HCT116 (cell line): ENCODE measurements at regions not wholly inside any gene's neighbourhood (a gene's known extent, or its start where the extent isn't known, plus 50 kb on each side); places are given as distances from the start of the nearest gene placed in this dataset.

Experiments
- ATAC-seq: fragments of 200-7000 bp; cut with Tn5 transposase; 2 replicates; pipeline ENCODE4 v1.9.1; 2020; ENCODE audit warnings: mild to moderate bottlenecking, moderate library complexity
- BruUV-seq: library from RNA; stranded (reverse); fragments of 400-500 nt; replicated peaks from 2 replicates; lab custom pipeline; 2021; lab: Mats Ljungman, UMichigan
- CTCF ChIA-PET: fragments of 300-600 bp; sonication (Branson Sonifier 250); formaldehyde crosslinking; loops from one replicate; lab custom pipeline; 2021; ENCODE audit warnings: antibody characterized with exemption; lab: Charles Lee
- POLR2A ChIA-PET: fragments of 300-600, 350-600 bp; sonication (Branson Sonifier 250); formaldehyde crosslinking; loops from one replicate; lab custom pipeline; 2021; ENCODE audit warnings: antibody characterized with exemption; lab: Charles Lee
- RAD21 ChIA-PET, 2 experiments: fragments of 300-600 bp; sonication (Branson Sonifier 250); formaldehyde crosslinking; loops; one replicate each; lab custom pipeline; 2023; ENCODE audit warnings: low total read pairs in 2 of 2; ENCODE audit not compliant: uncharacterized antibody in 2 of 2, unreplicated experiment in 2 of 2, low non-redundant PET in 1 of 2; lab: Charles Lee
- DNase-seq: peaks from one replicate; pipeline ENCODE4 v3.0.0-alpha.2; 2010; ENCODE audit warnings: low read depth, low spot score
- H2AFZ ChIP-seq: fragments of 200-600 bp; shearing (Covaris generic), sonication (generic); 2 replicates; pipeline ENCODE4 v1.6.1; 2017; ENCODE audit warnings: low read depth, mixed run types, mixed read lengths, antibody characterized with exemption, low read length; ENCODE audit not compliant: poor library complexity, severe bottlenecking
- H3K27ac ChIP-seq: 2 replicates; pipeline ENCODE4 v1.5.1; 2012; ENCODE audit warnings: low read depth, low read length
- H3K27me3 ChIP-seq: fragments of 200-600 bp; sonication (generic); 2 replicates; pipeline ENCODE4 v1.6.1; 2016; ENCODE audit warnings: mixed run types, low read length, mixed read lengths; ENCODE audit not compliant: insufficient read depth
- H3K36me3 ChIP-seq, 2 experiments: fragments of 200-500 bp in 1 of 2; fragments of 200-600 bp in 1 of 2; sonication (Bioruptor generic) in 1 of 2; sonication (generic) in 1 of 2; 2 replicates each; pipeline versions ENCODE4 v1.5.1 to v1.6.1; 2014 to 2016; ENCODE audit warnings: low read length in 2 of 2, inconsistent platforms in 1 of 2, mixed read lengths in 1 of 2, mixed run types in 1 of 2; ENCODE audit not compliant: insufficient read depth in 2 of 2, control insufficient read depth in 1 of 2
- H3K4me1 ChIP-seq, 2 experiments: fragments of 200-600 bp in 1 of 2; sonication (generic) in 1 of 2; 2 replicates each; pipeline versions ENCODE4 v1.5.1 to v1.6.1; 2012 to 2017; ENCODE audit warnings: low read length in 2 of 2, inconsistent platforms in 1 of 2, mild to moderate bottlenecking in 1 of 2, mixed read lengths in 1 of 2, mixed run types in 1 of 2, moderate library complexity in 1 of 2; ENCODE audit not compliant: insufficient read depth in 2 of 2, control insufficient read depth in 1 of 2
- H3K4me2 ChIP-seq: fragments of 200-600 bp; sonication (generic); 2 replicates; pipeline ENCODE4 v1.6.1; 2017; ENCODE audit warnings: mixed run types, low read length, mixed read lengths
- H3K4me3 ChIP-seq, 2 experiments: fragments of 200-600 bp in 1 of 2; sonication (generic) in 1 of 2; replicated peaks in 1 of 2; 2 replicates each; pipeline ENCODE4 v1.5.1; 2011 to 2016; ENCODE audit warnings: low read length in 2 of 2, control low read depth in 1 of 2, low read depth in 1 of 2, mild to moderate bottlenecking in 1 of 2, mixed read lengths in 1 of 2, mixed run types in 1 of 2
- H3K79me2 ChIP-seq: fragments of 200-600 bp; sonication (generic); 2 replicates; pipeline ENCODE4 v1.6.1; 2017; ENCODE audit warnings: mild to moderate bottlenecking, mixed run types, low read length, moderate library complexity, mixed read lengths; ENCODE audit not compliant: insufficient read depth
- H3K9ac ChIP-seq: fragments of 200-600 bp; sonication (generic); 2 replicates; pipeline ENCODE4 v1.6.1; 2016; ENCODE audit warnings: low read length, mixed read lengths
- H3K9me2 ChIP-seq: fragments of 200-600 bp; sonication (generic), shearing (Covaris generic); 2 replicates; pipeline ENCODE4 v1.6.1; 2017; ENCODE audit warnings: mixed run types, mild to moderate bottlenecking, moderate library complexity; ENCODE audit not compliant: insufficient read depth
- H3K9me3 ChIP-seq, 2 experiments: fragments of 200-500 bp in 1 of 2; fragments of 200-600 bp in 1 of 2; sonication (Bioruptor generic) in 1 of 2; sonication (generic) in 1 of 2; 2 replicates each; pipeline ENCODE4 v1.6.1; 2014 to 2017; ENCODE audit warnings: low read length in 2 of 2, mixed read lengths in 2 of 2, inconsistent platforms in 1 of 2, low read depth in 1 of 2, mild to moderate bottlenecking in 1 of 2, mixed run types in 1 of 2, moderate library complexity in 1 of 2; ENCODE audit not compliant: control insufficient read depth in 1 of 2, insufficient read depth in 1 of 2
- H4K20me1 ChIP-seq: fragments of 200-600 bp; sonication (generic), shearing (Covaris generic); 2 replicates; pipeline ENCODE4 v1.6.1; 2017; ENCODE audit warnings: mixed run types, mild to moderate bottlenecking, moderate library complexity; ENCODE audit not compliant: insufficient read depth
- ATF3 ChIP-seq: IDR thresholded peaks from 2 replicates; pipeline ENCODE4 v1.6.1; 2012
- CBX3 ChIP-seq: IDR thresholded peaks from 2 replicates; pipeline ENCODE4 v1.6.1; 2012; ENCODE audit warnings: low read depth
- EGR1 ChIP-seq: IDR thresholded peaks from 2 replicates; pipeline ENCODE4 v1.6.1; 2012; ENCODE audit warnings: low read depth
- ELF1 ChIP-seq: IDR thresholded peaks from 2 replicates; pipeline ENCODE4 v1.6.1; 2012; ENCODE audit warnings: low read depth, borderline replicate concordance
- EZH2 ChIP-seq: fragments of 200-600 bp; sonication (generic); IDR thresholded peaks from 2 replicates; pipeline ENCODE4 v1.6.1; 2017; ENCODE audit warnings: antibody characterized with exemption, mixed run types
- EZH2phosphoT487 ChIP-seq: fragments of 200-600 bp; IDR thresholded peaks from 2 replicates; pipeline ENCODE4 v1.6.1; 2018; ENCODE audit warnings: antibody characterized with exemption, borderline replicate concordance
- JUND ChIP-seq: IDR thresholded peaks from 2 replicates; pipeline ENCODE4 v1.6.1; 2012
- POLR2A ChIP-seq: IDR thresholded peaks from 2 replicates; pipeline ENCODE4 v1.7.0; 2011; ENCODE audit warnings: borderline replicate concordance; ENCODE audit not compliant: insufficient read depth, insufficient read length; ENCODE audit errors: extremely low read depth
- POLR2AphosphoS5 ChIP-seq: IDR thresholded peaks from 2 replicates; pipeline ENCODE4 v1.6.1; 2011; ENCODE audit warnings: mild to moderate bottlenecking, low read depth, low read length, moderate library complexity
- RAD21 ChIP-seq: IDR thresholded peaks from 2 replicates; pipeline ENCODE4 v1.6.1; 2012; ENCODE audit warnings: low read depth, mild to moderate bottlenecking
- SIN3A ChIP-seq: IDR thresholded peaks from 2 replicates; pipeline ENCODE4 v1.6.1; 2012; ENCODE audit warnings: low read depth
- SP1 ChIP-seq: IDR thresholded peaks from 2 replicates; pipeline ENCODE4 v1.6.1; 2012; ENCODE audit warnings: low read depth
- ZBTB33 ChIP-seq: IDR thresholded peaks from 2 replicates; pipeline ENCODE4 v1.6.1; 2011; ENCODE audit warnings: mild to moderate bottlenecking, low read length, moderate library complexity; ENCODE audit not compliant: insufficient replicate concordance; ENCODE audit errors: extremely low read depth
- ZFX ChIP-seq: fragments of 450-650 bp; IDR thresholded peaks from 2 replicates; pipeline ENCODE4 v1.6.1; 2017
- intact Hi-C: fragments of 100-400 bp; cut with micrococcal nuclease; formaldehyde crosslinking; loops from 2 replicates; pipeline ENCODE4 v1.10.0; 2022
- TF ChIP-seq, protein P1 (sequence below): IDR thresholded peaks from 2 replicates; pipeline ENCODE4 v1.6.1; 2012

- Histone ChIP-seq H3K27me3 (no peaks in the 10 kb centered on the region), H3K27ac (no peak overlapping the region), H3K9me3 (no peaks in the 10 kb centered on the region), H3K9ac (no peak overlapping the region), H2AFZ (no peak overlapping the region), H3K4me3 (no peak overlapping the region), H3K79me2 (no peaks in the 10 kb centered on the region), H4K20me1 (no peaks in the 10 kb centered on the region), H3K4me1 (peaks cover 0 to 3% of the 10 kb centered on the region in 2 experiments; a peak in 1 of 4 replicates), H3K36me3 (no peaks in the 10 kb centered on the region), H3K9me2 (no peaks in the 10 kb centered on the region), H3K4me2 (no peak overlapping the region)
- CTCF ChIA-PET = no interaction called here
- RAD21 ChIA-PET = no interaction called here
- POLR2A ChIA-PET = no interaction called here
- BruUV-seq = no TSS peak
- DNase-seq = no peak
- TF ChIP-seq ZBTB33 (no peak), SIN3A (no peak), SP1 (no peak), ATF3 (no peak), RAD21 (no peak)
- TF ChIP-seq, protein P1, sequence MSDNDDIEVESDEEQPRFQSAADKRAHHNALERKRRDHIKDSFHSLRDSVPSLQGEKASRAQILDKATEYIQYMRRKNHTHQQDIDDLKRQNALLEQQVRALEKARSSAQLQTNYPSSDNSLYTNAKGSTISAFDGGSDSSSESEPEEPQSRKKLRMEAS = no peak
- no peak for ATAC-seq
- intact Hi-C loops = loop anchor here (2.0 kb wide), 1 partner anchor 264 kb away; no protein-coding TSS in a partner anchor
These were observed 298.8 kb downstream of the SP3 start for GRCh38 chr2:173666171-173666888.

GRCh38 chr2:173667014-173667413, 298.2 kb downstream of the SP3 start:
- H2AFZ ChIP-seq = no peak overlapping the region
- no TSS peak for BruUV-seq
- DNase-seq = no peak

More at GRCh38 chr2:173667014-173667413, 298.2 kb downstream of the SP3 start:
- Histone ChIP-seq H3K27ac (no peak overlapping the region), H3K4me1 (peaks cover 0 to 3% of the 10 kb centered on the region in 2 experiments; a peak in 1 of 4 replicates), H4K20me1 (no peaks in the 10 kb centered on the region), H3K9ac (no peak overlapping the region), H3K27me3 (no peaks in the 10 kb centered on the region), H3K4me2 (no peak overlapping the region), H3K79me2 (no peaks in the 10 kb centered on the region)
- POLR2A ChIA-PET = no interaction called here
- no peak for TF ChIP-seq CBX3
- no peak for TF ChIP-seq ZFX
- TF ChIP-seq POLR2AphosphoS5 = no peak
- no peak for TF ChIP-seq EZH2phosphoT487
- no peak for TF ChIP-seq POLR2A
- no peak for TF ChIP-seq ELF1
- TF ChIP-seq JUND = no peak
- no peak for TF ChIP-seq EGR1
- TF ChIP-seq EZH2 = no peak
- TF ChIP-seq ZBTB33 = no peak
- TF ChIP-seq, all 23 proteins: peak for 0
- ChIA-PET RAD21 (no interaction called here), CTCF (no interaction called here)
- Histone ChIP-seq H3K9me3 (no peaks in the 10 kb centered on the region), H3K36me3 (no peaks in the 10 kb centered on the region), H3K4me3 (no peak overlapping the region), H3K9me2 (no peaks in the 10 kb centered on the region)
- no peak for ATAC-seq
- intact Hi-C loops = loop anchor here (2.0 kb wide), 1 partner anchor 264 kb away; no protein-coding TSS in a partner anchor
